HCT116 (cell line): ENCODE measurements at regions not wholly inside any gene's neighbourhood (a gene's known extent, or its start where the extent isn't known, plus 50 kb on each side); places are given as distances from the start of the nearest gene placed in this dataset.

Experiments
- ATAC-seq: fragments of 200-7000 bp; cut with Tn5 transposase; 2 replicates; pipeline ENCODE4 v1.9.1; 2020; ENCODE audit warnings: mild to moderate bottlenecking, moderate library complexity
- BruUV-seq: library from RNA; stranded (reverse); fragments of 400-500 nt; replicated peaks from 2 replicates; lab custom pipeline; 2021; lab: Mats Ljungman, UMichigan
- CTCF ChIA-PET: fragments of 300-600 bp; sonication (Branson Sonifier 250); formaldehyde crosslinking; loops from one replicate; lab custom pipeline; 2021; ENCODE audit warnings: antibody characterized with exemption; lab: Charles Lee
- POLR2A ChIA-PET: fragments of 300-600, 350-600 bp; sonication (Branson Sonifier 250); formaldehyde crosslinking; loops from one replicate; lab custom pipeline; 2021; ENCODE audit warnings: antibody characterized with exemption; lab: Charles Lee
- RAD21 ChIA-PET, 2 experiments: fragments of 300-600 bp; sonication (Branson Sonifier 250); formaldehyde crosslinking; loops; one replicate each; lab custom pipeline; 2023; ENCODE audit warnings: low total read pairs in 2 of 2; ENCODE audit not compliant: uncharacterized antibody in 2 of 2, unreplicated experiment in 2 of 2, low non-redundant PET in 1 of 2; lab: Charles Lee
- DNase-seq: peaks from one replicate; pipeline ENCODE4 v3.0.0-alpha.2; 2010; ENCODE audit warnings: low read depth, low spot score
- H2AFZ ChIP-seq: fragments of 200-600 bp; shearing (Covaris generic), sonication (generic); 2 replicates; pipeline ENCODE4 v1.6.1; 2017; ENCODE audit warnings: low read depth, mixed run types, mixed read lengths, antibody characterized with exemption, low read length; ENCODE audit not compliant: poor library complexity, severe bottlenecking
- H3K27ac ChIP-seq: 2 replicates; pipeline ENCODE4 v1.5.1; 2012; ENCODE audit warnings: low read depth, low read length
- H3K27me3 ChIP-seq: fragments of 200-600 bp; sonication (generic); 2 replicates; pipeline ENCODE4 v1.6.1; 2016; ENCODE audit warnings: mixed run types, low read length, mixed read lengths; ENCODE audit not compliant: insufficient read depth
- H3K36me3 ChIP-seq, 2 experiments: fragments of 200-500 bp in 1 of 2; fragments of 200-600 bp in 1 of 2; sonication (Bioruptor generic) in 1 of 2; sonication (generic) in 1 of 2; 2 replicates each; pipeline versions ENCODE4 v1.5.1 to v1.6.1; 2014 to 2016; ENCODE audit warnings: low read length in 2 of 2, inconsistent platforms in 1 of 2, mixed read lengths in 1 of 2, mixed run types in 1 of 2; ENCODE audit not compliant: insufficient read depth in 2 of 2, control insufficient read depth in 1 of 2
- H3K4me1 ChIP-seq, 2 experiments: fragments of 200-600 bp in 1 of 2; sonication (generic) in 1 of 2; 2 replicates each; pipeline versions ENCODE4 v1.5.1 to v1.6.1; 2012 to 2017; ENCODE audit warnings: low read length in 2 of 2, inconsistent platforms in 1 of 2, mild to moderate bottlenecking in 1 of 2, mixed read lengths in 1 of 2, mixed run types in 1 of 2, moderate library complexity in 1 of 2; ENCODE audit not compliant: insufficient read depth in 2 of 2, control insufficient read depth in 1 of 2
- H3K4me2 ChIP-seq: fragments of 200-600 bp; sonication (generic); 2 replicates; pipeline ENCODE4 v1.6.1; 2017; ENCODE audit warnings: mixed run types, low read length, mixed read lengths
- H3K4me3 ChIP-seq, 2 experiments: fragments of 200-600 bp in 1 of 2; sonication (generic) in 1 of 2; replicated peaks in 1 of 2; 2 replicates each; pipeline ENCODE4 v1.5.1; 2011 to 2016; ENCODE audit warnings: low read length in 2 of 2, control low read depth in 1 of 2, low read depth in 1 of 2, mild to moderate bottlenecking in 1 of 2, mixed read lengths in 1 of 2, mixed run types in 1 of 2
- H3K79me2 ChIP-seq: fragments of 200-600 bp; sonication (generic); 2 replicates; pipeline ENCODE4 v1.6.1; 2017; ENCODE audit warnings: mild to moderate bottlenecking, mixed run types, low read length, moderate library complexity, mixed read lengths; ENCODE audit not compliant: insufficient read depth
- H3K9ac ChIP-seq: fragments of 200-600 bp; sonication (generic); 2 replicates; pipeline ENCODE4 v1.6.1; 2016; ENCODE audit warnings: low read length, mixed read lengths
- H3K9me2 ChIP-seq: fragments of 200-600 bp; sonication (generic), shearing (Covaris generic); 2 replicates; pipeline ENCODE4 v1.6.1; 2017; ENCODE audit warnings: mixed run types, mild to moderate bottlenecking, moderate library complexity; ENCODE audit not compliant: insufficient read depth
- H3K9me3 ChIP-seq, 2 experiments: fragments of 200-500 bp in 1 of 2; fragments of 200-600 bp in 1 of 2; sonication (Bioruptor generic) in 1 of 2; sonication (generic) in 1 of 2; 2 replicates each; pipeline ENCODE4 v1.6.1; 2014 to 2017; ENCODE audit warnings: low read length in 2 of 2, mixed read lengths in 2 of 2, inconsistent platforms in 1 of 2, low read depth in 1 of 2, mild to moderate bottlenecking in 1 of 2, mixed run types in 1 of 2, moderate library complexity in 1 of 2; ENCODE audit not compliant: control insufficient read depth in 1 of 2, insufficient read depth in 1 of 2
- H4K20me1 ChIP-seq: fragments of 200-600 bp; sonication (generic), shearing (Covaris generic); 2 replicates; pipeline ENCODE4 v1.6.1; 2017; ENCODE audit warnings: mixed run types, mild to moderate bottlenecking, moderate library complexity; ENCODE audit not compliant: insufficient read depth
- ATF3 ChIP-seq: IDR thresholded peaks from 2 replicates; pipeline ENCODE4 v1.6.1; 2012
- CBX3 ChIP-seq: IDR thresholded peaks from 2 replicates; pipeline ENCODE4 v1.6.1; 2012; ENCODE audit warnings: low read depth
- EGR1 ChIP-seq: IDR thresholded peaks from 2 replicates; pipeline ENCODE4 v1.6.1; 2012; ENCODE audit warnings: low read depth
- ELF1 ChIP-seq: IDR thresholded peaks from 2 replicates; pipeline ENCODE4 v1.6.1; 2012; ENCODE audit warnings: low read depth, borderline replicate concordance
- EZH2 ChIP-seq: fragments of 200-600 bp; sonication (generic); IDR thresholded peaks from 2 replicates; pipeline ENCODE4 v1.6.1; 2017; ENCODE audit warnings: antibody characterized with exemption, mixed run types
- FOSL1 ChIP-seq: IDR thresholded peaks from 2 replicates; pipeline ENCODE4 v1.6.1; 2012; ENCODE audit warnings: low read depth
- JUND ChIP-seq: IDR thresholded peaks from 2 replicates; pipeline ENCODE4 v1.6.1; 2012
- RAD21 ChIP-seq: IDR thresholded peaks from 2 replicates; pipeline ENCODE4 v1.6.1; 2012; ENCODE audit warnings: low read depth, mild to moderate bottlenecking
- SIN3A ChIP-seq: IDR thresholded peaks from 2 replicates; pipeline ENCODE4 v1.6.1; 2012; ENCODE audit warnings: low read depth
- ZNF274 ChIP-seq: fragments of 200-500 bp; sonication (Bioruptor generic); IDR thresholded peaks from 2 replicates; pipeline ENCODE4 v1.6.1; 2014; ENCODE audit warnings: mild to moderate bottlenecking, low read depth, low read length, inconsistent platforms
- intact Hi-C: fragments of 100-400 bp; cut with micrococcal nuclease; formaldehyde crosslinking; loops from 2 replicates; pipeline ENCODE4 v1.10.0; 2022
- TF ChIP-seq, protein P1 (sequence below): IDR thresholded peaks from 2 replicates; pipeline ENCODE4 v1.6.1; 2012; ENCODE audit warnings: low read depth
- TF ChIP-seq, protein P2 (sequence below), 3 experiments: fragments of 200-600 bp in 1 of 3; sonication (generic) in 1 of 3; IDR thresholded peaks in 2 of 3; conservative IDR thresholded peaks in 1 of 3; 2 replicates each; pipeline ENCODE4 v1.5.1; 2012 to 2017; ENCODE audit warnings: low read depth in 2 of 3, low read length in 2 of 3, antibody characterized with exemption in 1 of 3, borderline replicate concordance in 1 of 3, control low read depth in 1 of 3, mild to moderate bottlenecking in 1 of 3, mixed read lengths in 1 of 3, mixed run types in 1 of 3, moderate library complexity in 1 of 3; ENCODE audit not compliant: insufficient read depth in 1 of 3

- H3K27me3 ChIP-seq = peaks cover 6% of the 10 kb centered on the region; the same call in 1 of the 2 replicates
- no peaks in the 10 kb centered on the region for H3K9me2 ChIP-seq
- no peak overlapping the region for H3K9ac ChIP-seq
- H3K4me2 ChIP-seq = no peak overlapping the region
- CTCF ChIA-PET = no interaction called here
- DNase-seq (no peak), ATAC-seq (no peak)
- no TSS peak for BruUV-seq
- no peak overlapping the region for H2AFZ ChIP-seq
- H3K79me2 ChIP-seq = no peaks in the 10 kb centered on the region
- no peak for TF ChIP-seq EZH2
- no peak for TF ChIP-seq ELF1
- TF ChIP-seq JUND = no peak
- TF ChIP-seq ATF3 = no peak
- TF ChIP-seq ZNF274 = no peak
- no peak for TF ChIP-seq EGR1
- no peak for TF ChIP-seq FOSL1
- TF ChIP-seq RAD21 = no peak
- TF ChIP-seq CBX3 = no peak
- TF ChIP-seq, protein P1, sequence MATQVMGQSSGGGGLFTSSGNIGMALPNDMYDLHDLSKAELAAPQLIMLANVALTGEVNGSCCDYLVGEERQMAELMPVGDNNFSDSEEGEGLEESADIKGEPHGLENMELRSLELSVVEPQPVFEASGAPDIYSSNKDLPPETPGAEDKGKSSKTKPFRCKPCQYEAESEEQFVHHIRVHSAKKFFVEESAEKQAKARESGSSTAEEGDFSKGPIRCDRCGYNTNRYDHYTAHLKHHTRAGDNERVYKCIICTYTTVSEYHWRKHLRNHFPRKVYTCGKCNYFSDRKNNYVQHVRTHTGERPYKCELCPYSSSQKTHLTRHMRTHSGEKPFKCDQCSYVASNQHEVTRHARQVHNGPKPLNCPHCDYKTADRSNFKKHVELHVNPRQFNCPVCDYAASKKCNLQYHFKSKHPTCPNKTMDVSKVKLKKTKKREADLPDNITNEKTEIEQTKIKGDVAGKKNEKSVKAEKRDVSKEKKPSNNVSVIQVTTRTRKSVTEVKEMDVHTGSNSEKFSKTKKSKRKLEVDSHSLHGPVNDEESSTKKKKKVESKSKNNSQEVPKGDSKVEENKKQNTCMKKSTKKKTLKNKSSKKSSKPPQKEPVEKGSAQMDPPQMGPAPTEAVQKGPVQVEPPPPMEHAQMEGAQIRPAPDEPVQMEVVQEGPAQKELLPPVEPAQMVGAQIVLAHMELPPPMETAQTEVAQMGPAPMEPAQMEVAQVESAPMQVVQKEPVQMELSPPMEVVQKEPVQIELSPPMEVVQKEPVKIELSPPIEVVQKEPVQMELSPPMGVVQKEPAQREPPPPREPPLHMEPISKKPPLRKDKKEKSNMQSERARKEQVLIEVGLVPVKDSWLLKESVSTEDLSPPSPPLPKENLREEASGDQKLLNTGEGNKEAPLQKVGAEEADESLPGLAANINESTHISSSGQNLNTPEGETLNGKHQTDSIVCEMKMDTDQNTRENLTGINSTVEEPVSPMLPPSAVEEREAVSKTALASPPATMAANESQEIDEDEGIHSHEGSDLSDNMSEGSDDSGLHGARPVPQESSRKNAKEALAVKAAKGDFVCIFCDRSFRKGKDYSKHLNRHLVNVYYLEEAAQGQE = no peak
- TF ChIP-seq, protein P2, sequence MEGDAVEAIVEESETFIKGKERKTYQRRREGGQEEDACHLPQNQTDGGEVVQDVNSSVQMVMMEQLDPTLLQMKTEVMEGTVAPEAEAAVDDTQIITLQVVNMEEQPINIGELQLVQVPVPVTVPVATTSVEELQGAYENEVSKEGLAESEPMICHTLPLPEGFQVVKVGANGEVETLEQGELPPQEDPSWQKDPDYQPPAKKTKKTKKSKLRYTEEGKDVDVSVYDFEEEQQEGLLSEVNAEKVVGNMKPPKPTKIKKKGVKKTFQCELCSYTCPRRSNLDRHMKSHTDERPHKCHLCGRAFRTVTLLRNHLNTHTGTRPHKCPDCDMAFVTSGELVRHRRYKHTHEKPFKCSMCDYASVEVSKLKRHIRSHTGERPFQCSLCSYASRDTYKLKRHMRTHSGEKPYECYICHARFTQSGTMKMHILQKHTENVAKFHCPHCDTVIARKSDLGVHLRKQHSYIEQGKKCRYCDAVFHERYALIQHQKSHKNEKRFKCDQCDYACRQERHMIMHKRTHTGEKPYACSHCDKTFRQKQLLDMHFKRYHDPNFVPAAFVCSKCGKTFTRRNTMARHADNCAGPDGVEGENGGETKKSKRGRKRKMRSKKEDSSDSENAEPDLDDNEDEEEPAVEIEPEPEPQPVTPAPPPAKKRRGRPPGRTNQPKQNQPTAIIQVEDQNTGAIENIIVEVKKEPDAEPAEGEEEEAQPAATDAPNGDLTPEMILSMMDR (IDR thresholded peaks at IDR 0.05 in 2 of 3, conservative IDR thresholded peaks at IDR 0.05 in 1 of 3; ENCODE audit: borderline replicate concordance in 1 of 3, insufficient read depth in 1 of 3, low read depth in 2 of 3, low read length in 2 of 3) = no peak
- no peak for TF ChIP-seq SIN3A
- H3K36me3 ChIP-seq = no peaks in the 10 kb centered on the region
- H3K4me3 ChIP-seq = no peak overlapping the region
- intact Hi-C loops = no loop called here
- no peaks in the 10 kb centered on the region for H3K4me1 ChIP-seq
- RAD21 ChIA-PET = no interaction called here
- no peaks in the 10 kb centered on the region for H3K9me3 ChIP-seq
- H3K27ac ChIP-seq = no peak overlapping the region
- POLR2A ChIA-PET = no interaction called here
- no peaks in the 10 kb centered on the region for H4K20me1 ChIP-seq
These were observed 122.6 kb upstream of the CPEB2 start for GRCh38 chr4:14879683-14880082.
